B cell (primary cell): ENCODE measurements at regions not wholly inside any gene's neighbourhood (a gene's known extent, or its start where the extent isn't known, plus 50 kb on each side); places are given as distances from the start of the nearest gene placed in this dataset.

Experiments
- ATAC-seq: fragments of 200-7000 bp; cut with Tn5 transposase; one replicate; pipeline ENCODE4 v1.10.0; 2021; ENCODE audit warnings: low read depth, mild to moderate bottlenecking, moderate number of reproducible peaks, moderate library complexity
- CTCF ChIA-PET: fragments of 350-600 bp; sonication (Branson Sonifier 250); formaldehyde crosslinking; loops from one replicate; lab custom pipeline; 2021; ENCODE audit warnings: antibody characterized with exemption, inconsistent platforms; lab: Charles Lee
- POLR2A ChIA-PET: fragments of 350-600 bp; sonication (Branson Sonifier 250); formaldehyde crosslinking; loops from one replicate; lab custom pipeline; 2021; ENCODE audit warnings: antibody characterized with exemption; lab: Charles Lee
- DNase-seq: peaks from one replicate; pipeline ENCODE4 v3.0.0; 2013
- H2AFZ ChIP-seq: 2 replicates; pipeline ENCODE4 v1.6.1; 2012; ENCODE audit warnings: mild to moderate bottlenecking, low read depth, low read length; ENCODE audit not compliant: insufficient read depth, poor library complexity, severe bottlenecking
- H3K27ac ChIP-seq, 2 donors: 1 replicate in 1 of 2; 2 replicates in 1 of 2; pipeline ENCODE4 v1.5.1; 2012 to 2013; ENCODE audit warnings: low read length in 2 of 2, mild to moderate bottlenecking in 2 of 2, moderate library complexity in 1 of 2
- H3K27me3 ChIP-seq, 4 experiments: fragments of 200-600 bp in 1 of 4; sonication (generic) in 1 of 4; replicated peaks in 1 of 4; 1 replicate in 2 of 4; 2 replicates in 2 of 4; pipeline versions ENCODE4 v1.6.1 to v1.7.0; 2013 to 2016; ENCODE audit warnings: low read length in 3 of 4, mild to moderate bottlenecking in 2 of 4, mixed read lengths in 1 of 4, moderate library complexity in 1 of 4; ENCODE audit not compliant: insufficient read depth in 4 of 4, control insufficient read depth in 3 of 4; ENCODE audit errors: control extremely low read depth in 1 of 4
- H3K36me3 ChIP-seq, 2 experiments: replicated peaks in 1 of 2; 1 replicate in 1 of 2; 2 replicates in 1 of 2; pipeline versions ENCODE4 v1.6.1 to v1.7.1; 2013; ENCODE audit warnings: low read length in 1 of 2; ENCODE audit not compliant: insufficient read depth in 2 of 2, control insufficient read depth in 1 of 2; ENCODE audit errors: control extremely low read depth in 1 of 2, extremely low read depth in 1 of 2
- H3K4me1 ChIP-seq, 2 donors: fragments of 200-600 bp in 1 of 2; sonication (generic) in 1 of 2; 1 replicate in 1 of 2; 2 replicates in 1 of 2; pipeline versions ENCODE4 v1.5.1 to v1.6.1; 2013 to 2017; ENCODE audit warnings: low read length in 2 of 2; ENCODE audit not compliant: control insufficient read depth in 2 of 2, insufficient read depth in 2 of 2
- H3K4me2 ChIP-seq: replicated peaks from 2 replicates; pipeline ENCODE3; 2012; ENCODE audit warnings: mild to moderate bottlenecking, low read depth, low read length; ENCODE audit not compliant: poor library complexity, severe bottlenecking
- H3K4me3 ChIP-seq, 5 experiments: fragments of 200-600 bp in 1 of 5; sonication (generic) in 1 of 5; 1 replicate in 3 of 5; 2 replicates in 2 of 5; pipeline versions ENCODE4 v1.5.1 to v1.7.0; 2011 to 2016; ENCODE audit warnings: low read length in 4 of 5, mild to moderate bottlenecking in 4 of 5, low read depth in 2 of 5, control low read depth in 1 of 5, moderate library complexity in 1 of 5; ENCODE audit not compliant: insufficient read depth in 1 of 5; ENCODE audit errors: control extremely low read depth in 1 of 5, extremely low read depth in 1 of 5
- H3K79me2 ChIP-seq: fragments of 200-600 bp; sonication (generic); one replicate; pipeline ENCODE4 v1.6.0; 2016; ENCODE audit warnings: low read length; ENCODE audit not compliant: control insufficient read depth, insufficient read depth
- H3K9ac ChIP-seq: fragments of 200-600 bp; sonication (generic); 2 replicates; pipeline ENCODE4 v1.6.1; 2017; ENCODE audit warnings: mild to moderate bottlenecking, low read length, moderate library complexity
- H3K9me3 ChIP-seq, 3 donors: one replicate each; pipeline versions ENCODE4 v1.6.1 to v1.7.1; 2013; ENCODE audit warnings: low read length in 2 of 3; ENCODE audit not compliant: control insufficient read depth in 2 of 3, insufficient read depth in 1 of 3; ENCODE audit errors: control extremely low read depth in 1 of 3
- H4K20me1 ChIP-seq: 2 replicates; pipeline ENCODE4 v1.6.0; 2012; ENCODE audit warnings: mild to moderate bottlenecking, low read length; ENCODE audit not compliant: insufficient read depth, control insufficient read depth, poor library complexity, severe bottlenecking
- H3K27ac Mint-ChIP-seq: one replicate; pipeline ENCODE4 v1.8.0; 2021; ENCODE audit warnings: mixed read lengths
- H3K27me3 Mint-ChIP-seq: one replicate; pipeline ENCODE4 v1.8.0; 2021; ENCODE audit warnings: mixed read lengths
- H3K4me1 Mint-ChIP-seq: one replicate; pipeline ENCODE4 v1.8.0; 2021; ENCODE audit warnings: mixed read lengths
- H3K4me3 Mint-ChIP-seq: one replicate; pipeline ENCODE4 v1.8.0; 2021; ENCODE audit warnings: mixed read lengths
- H3K9me3 Mint-ChIP-seq: one replicate; pipeline ENCODE4 v1.8.0; 2022; ENCODE audit warnings: mixed read lengths; ENCODE audit not compliant: insufficient read depth
- EZH2 ChIP-seq: IDR thresholded peaks from 2 replicates; pipeline ENCODE4 v1.6.1; 2012; ENCODE audit warnings: borderline replicate concordance, low read depth, mild to moderate bottlenecking, moderate library complexity, low read length; ENCODE audit not compliant: insufficient read depth, poor library complexity, severe bottlenecking
- WGBS: methylation state at CpG from one replicate; pipeline ENCODE4 v1.1.5; 2013; ENCODE audit warnings: missing lambda C conversion rate; ENCODE audit not compliant: insufficient coverage; 5-methylcytosine and 5-hydroxymethylcytosine counted together
- intact Hi-C: fragments of 100-400 bp; cut with micrococcal nuclease; formaldehyde crosslinking; loops from one replicate; pipeline ENCODE4 v1.10.0; 2022
- TF ChIP-seq, protein P1 (sequence below): fragments of 200-600 bp; IDR thresholded peaks from one replicate; pipeline ENCODE4 v1.8.0; 2022; ENCODE audit warnings: antibody characterized with exemption, mild to moderate bottlenecking

DNA sequence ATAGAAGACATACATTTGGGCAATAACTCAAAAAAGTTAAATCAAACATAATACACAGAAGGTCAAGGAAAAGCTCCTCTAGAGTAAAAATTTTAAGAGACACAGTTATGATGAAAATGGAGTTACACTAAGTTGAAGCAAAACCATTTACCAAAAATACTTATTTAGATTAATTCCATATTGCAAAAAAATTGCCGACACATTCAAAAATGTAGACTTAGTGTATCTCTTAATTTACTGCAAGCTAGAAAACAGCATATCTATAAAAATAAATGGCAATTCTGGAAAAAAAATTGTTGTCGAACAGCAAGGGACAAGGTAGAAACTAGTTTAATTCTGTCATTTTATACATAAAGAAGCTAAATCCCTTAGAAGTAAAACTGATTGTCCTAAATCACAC, 248.7 kb upstream of the KIF2B start:
- Histone ChIP-seq H3K79me2 (no peaks in the 10 kb centered on the region), H3K36me3 (no peaks in the 10 kb centered on the region), H3K27me3 (no peaks in the 10 kb centered on the region), H4K20me1 (no peaks in the 10 kb centered on the region), H3K27ac (no peak overlapping the region), H2AFZ (no peak overlapping the region), H3K4me2 (no peak overlapping the region), H3K9ac (no peak overlapping the region), H3K9me3 (no peaks in the 10 kb centered on the region), H3K4me3 (no peak overlapping the region), H3K4me1 (no peaks in the 10 kb centered on the region)
- ChIA-PET CTCF (no interaction called here), POLR2A (no interaction called here)
- ATAC-seq, result no peak
- WGBS, result no CpG with 5 or more reads among the region's 2 CpGs
- no peak overlapping the region for H3K4me3 Mint-ChIP-seq
- intact Hi-C loops, result no loop called here
- H3K9me3 Mint-ChIP-seq, result peaks cover 4% of the 10 kb centered on the region
- no peak for TF ChIP-seq EZH2
- TF ChIP-seq, protein P1, sequence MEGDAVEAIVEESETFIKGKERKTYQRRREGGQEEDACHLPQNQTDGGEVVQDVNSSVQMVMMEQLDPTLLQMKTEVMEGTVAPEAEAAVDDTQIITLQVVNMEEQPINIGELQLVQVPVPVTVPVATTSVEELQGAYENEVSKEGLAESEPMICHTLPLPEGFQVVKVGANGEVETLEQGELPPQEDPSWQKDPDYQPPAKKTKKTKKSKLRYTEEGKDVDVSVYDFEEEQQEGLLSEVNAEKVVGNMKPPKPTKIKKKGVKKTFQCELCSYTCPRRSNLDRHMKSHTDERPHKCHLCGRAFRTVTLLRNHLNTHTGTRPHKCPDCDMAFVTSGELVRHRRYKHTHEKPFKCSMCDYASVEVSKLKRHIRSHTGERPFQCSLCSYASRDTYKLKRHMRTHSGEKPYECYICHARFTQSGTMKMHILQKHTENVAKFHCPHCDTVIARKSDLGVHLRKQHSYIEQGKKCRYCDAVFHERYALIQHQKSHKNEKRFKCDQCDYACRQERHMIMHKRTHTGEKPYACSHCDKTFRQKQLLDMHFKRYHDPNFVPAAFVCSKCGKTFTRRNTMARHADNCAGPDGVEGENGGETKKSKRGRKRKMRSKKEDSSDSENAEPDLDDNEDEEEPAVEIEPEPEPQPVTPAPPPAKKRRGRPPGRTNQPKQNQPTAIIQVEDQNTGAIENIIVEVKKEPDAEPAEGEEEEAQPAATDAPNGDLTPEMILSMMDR, result no peak
- no peaks in the 10 kb centered on the region for H3K27me3 Mint-ChIP-seq
- H3K27ac Mint-ChIP-seq, result no peak overlapping the region
- H3K4me1 Mint-ChIP-seq, result peaks cover 1% of the 10 kb centered on the region
- DNase-seq, result no peak

- Mint-ChIP-seq H3K27ac (no peak overlapping the region), H3K9me3 (peaks cover 4% of the 10 kb centered on the region), H3K4me3 (no peak overlapping the region), H3K4me1 (peaks cover 1% of the 10 kb centered on the region), H3K27me3 (no peaks in the 10 kb centered on the region)
- H3K9me3 ChIP-seq, result no peaks in the 10 kb centered on the region
- no peak for TF ChIP-seq EZH2
- H3K36me3 ChIP-seq, result no peaks in the 10 kb centered on the region
- no peaks in the 10 kb centered on the region for H4K20me1 ChIP-seq
- H3K79me2 ChIP-seq, result no peaks in the 10 kb centered on the region
- H3K4me1 ChIP-seq, result no peaks in the 10 kb centered on the region
- no peak overlapping the region for H3K4me3 ChIP-seq
- intact Hi-C loops, result no loop called here
- no peak overlapping the region for H3K9ac ChIP-seq
- CTCF ChIA-PET, result interaction anchor here (0.6 kb wide), 1 partner anchor 278 kb away, joined by 3 read pairs; no protein-coding TSS in a partner anchor
- no peak for DNase-seq
- POLR2A ChIA-PET, result no interaction called here
- H3K27me3 ChIP-seq, result no peaks in the 10 kb centered on the region
- no peak overlapping the region for H3K4me2 ChIP-seq
- no peak overlapping the region for H3K27ac ChIP-seq
- no peak for ATAC-seq
- WGBS, result no CpG with 5 or more reads among the region's 2 CpGs
- no peak overlapping the region for H2AFZ ChIP-seq
These were observed 251.4 kb upstream of the KIF2B start for GRCh38 chr17:53571342-53571741.
